Fibroblast of the conjunctiva (primary cell): ENCODE measurements at regions not wholly inside any gene's neighbourhood (a gene's known extent, or its start where the extent isn't known, plus 50 kb on each side); places are given as distances from the start of the nearest gene placed in this dataset.
"Not testable (repeated sequence)": the region's sequence is repeated elsewhere in the genome, so short reads cannot be mapped to it uniquely, and the experiment has no call there.

Experiments
- DNase-seq: peaks from one replicate; pipeline ENCODE4 v3.0.0-alpha.2; 2010; ENCODE audit warnings: low read depth

GRCh38 chr9:31243386-31243785 is 1141.1 kb upstream of the ACO1 start:
- DNase-seq: no peak

DNA sequence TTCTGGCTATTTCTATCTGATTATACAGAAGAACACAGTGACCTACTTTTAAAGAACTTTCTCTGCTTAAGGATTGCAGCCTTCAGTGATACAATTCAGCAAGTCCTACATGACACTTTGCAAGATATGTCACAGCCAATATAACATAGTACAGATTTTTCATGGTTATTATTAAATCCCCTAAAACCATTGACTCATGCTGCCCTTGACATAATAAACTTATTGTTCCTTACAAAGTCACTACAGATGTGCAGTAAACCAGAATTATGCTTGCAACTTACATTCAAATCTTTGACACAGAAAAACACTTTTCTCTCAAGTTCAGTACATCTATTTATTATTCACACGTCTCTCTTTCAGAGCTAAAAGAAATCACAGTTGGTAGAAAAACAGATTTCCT is 1136.3 kb upstream of the ACO1 start:
- no peak for DNase-seq

- no peak for DNase-seq
These were observed 1133.1 kb upstream of the ACO1 start for GRCh38 chr9:31251386-31251785.

DNA sequence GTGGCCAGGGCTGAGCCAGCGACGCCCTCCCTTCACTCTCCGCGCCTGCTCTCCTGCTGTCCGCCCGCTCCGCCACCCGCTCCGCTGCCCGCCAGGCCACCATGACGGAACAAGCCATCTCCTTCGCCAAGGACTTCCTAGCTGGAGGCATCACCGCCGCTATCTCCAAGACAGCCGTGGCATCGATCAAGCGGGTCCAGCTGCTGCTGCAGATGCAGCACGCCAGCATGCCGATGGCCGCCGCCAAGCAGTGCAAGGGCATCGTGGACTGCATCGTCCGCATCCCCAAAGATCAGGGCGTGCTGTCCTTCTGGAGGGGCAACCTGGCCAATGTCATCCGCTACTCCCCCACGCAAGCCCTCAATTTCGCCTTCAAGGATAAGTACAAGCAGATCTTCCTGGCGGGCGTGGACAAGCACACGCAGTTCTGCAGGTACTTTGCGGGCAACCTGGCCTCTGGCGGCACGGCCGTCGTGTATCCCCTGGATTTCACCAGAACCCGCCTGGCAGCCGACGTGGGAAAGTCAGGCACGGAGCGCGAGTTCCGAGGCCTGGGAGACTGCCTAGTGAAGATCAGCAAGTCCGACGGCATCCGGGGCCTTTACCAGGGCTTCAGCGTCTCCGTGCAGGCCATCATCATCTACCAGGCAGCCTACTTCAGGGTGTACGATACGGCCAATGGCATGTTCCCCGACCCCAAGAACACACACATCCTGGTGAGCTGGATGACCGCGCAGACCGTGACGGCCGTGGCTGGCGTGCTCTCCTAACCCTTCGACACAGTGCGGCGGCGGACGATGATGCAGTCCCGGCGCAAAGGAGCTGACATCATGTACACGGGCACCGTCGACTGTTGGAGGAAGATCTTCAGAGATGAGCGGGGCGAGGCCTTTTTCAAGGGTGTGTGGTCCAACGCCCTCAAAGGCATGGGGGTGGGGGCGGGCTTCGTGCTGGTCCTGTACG is 1130.4 kb upstream of the ACO1 start:
- no peak for DNase-seq

DNA sequence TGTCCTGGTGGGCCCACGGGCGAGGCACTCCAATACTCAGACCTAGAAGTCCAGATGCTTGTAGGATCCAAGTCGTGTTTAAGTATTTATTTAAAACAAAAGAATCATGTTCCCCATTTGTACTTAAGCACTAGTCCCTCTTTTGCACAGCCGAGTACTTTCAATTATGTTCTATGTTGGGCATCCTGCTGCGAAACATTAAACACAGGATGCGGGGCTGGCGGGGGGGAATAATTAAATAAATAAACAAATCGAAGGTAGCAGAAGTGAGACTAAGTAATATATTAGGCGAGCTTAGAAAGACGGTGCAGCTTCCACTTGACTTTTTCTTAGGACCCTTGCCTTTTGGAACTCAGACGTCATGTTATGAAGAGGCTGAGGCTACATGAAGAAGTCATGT is 1129.2 kb upstream of the ACO1 start:
- no peak for DNase-seq

GRCh38 chr9:31259824-31260223 is 1124.6 kb upstream of the ACO1 start:
- no peak for DNase-seq

- no peak for DNase-seq
These were observed 1111.8 kb upstream of the ACO1 start for GRCh38 chr9:31272456-31273295.

- DNase-seq: no peak
These were observed 1109.0 kb upstream of the ACO1 start for GRCh38 chr9:31275419-31275818.

DNA sequence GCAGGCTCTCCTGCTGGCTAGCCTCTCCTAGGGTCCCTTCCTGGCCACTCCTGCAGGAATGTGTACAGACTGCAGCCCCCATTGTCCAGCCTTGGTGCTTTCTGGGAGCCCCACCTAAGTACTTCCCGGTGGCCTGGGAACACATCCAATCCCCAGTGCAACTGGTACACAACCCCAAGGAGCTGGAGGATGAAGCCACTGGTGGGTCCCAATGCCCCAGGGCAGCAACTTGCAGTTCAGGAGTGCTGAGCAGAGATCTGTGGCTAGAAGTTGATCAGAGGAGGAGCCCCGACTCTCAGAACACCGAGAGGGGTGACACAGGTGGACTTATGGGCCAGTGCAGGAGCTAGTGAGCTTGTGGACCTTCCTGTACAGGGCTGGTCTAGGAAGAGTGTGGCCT is 1093.7 kb upstream of the ACO1 start:
- DNase-seq: no peak

- no peak for DNase-seq
These were observed 1081.6 kb upstream of the ACO1 start for GRCh38 chr9:31302620-31303418.

GRCh38 chr9:31304576-31304975 is 1079.9 kb upstream of the ACO1 start:
- DNase-seq: peak; percentile 40

DNA sequence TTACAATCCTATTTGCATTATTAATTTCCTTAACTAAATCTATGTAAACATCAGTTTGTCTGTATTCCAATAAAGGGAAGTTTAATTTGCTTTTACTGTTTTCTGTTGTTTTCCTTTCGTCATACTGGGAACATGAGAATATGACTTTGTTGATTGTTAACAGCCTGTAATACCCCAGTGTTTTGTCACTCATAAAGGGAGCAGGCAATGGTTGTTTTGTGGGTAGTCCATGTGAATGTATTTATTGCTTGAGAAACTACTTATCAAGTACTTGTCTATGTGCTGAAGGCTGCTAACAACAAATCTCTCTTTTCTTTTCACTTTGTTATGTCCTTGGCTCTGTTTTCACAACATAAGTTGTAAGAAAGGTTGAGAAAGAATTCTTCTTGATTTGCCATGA is 1070.2 kb upstream of the ACO1 start:
- DNase-seq: no peak

DNA sequence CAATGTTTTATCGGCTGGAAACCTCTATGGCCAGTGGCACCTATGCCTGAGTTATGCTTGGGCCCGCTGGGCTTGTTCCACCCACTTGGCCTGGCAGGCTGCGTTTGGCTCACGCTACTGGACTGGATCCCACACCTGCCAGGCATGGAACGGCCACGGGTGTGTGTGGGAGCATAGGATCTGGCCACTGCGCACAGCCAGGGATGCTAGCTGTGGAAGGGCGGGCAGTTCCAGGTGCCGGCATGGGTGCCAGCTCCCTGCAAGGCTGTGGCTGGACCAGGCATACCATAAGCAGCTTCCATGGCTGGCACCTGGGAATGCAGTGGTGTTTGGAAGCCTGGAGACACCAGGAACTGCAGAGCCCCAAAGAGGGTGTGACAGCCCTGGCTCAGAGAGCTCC is 1063.9 kb upstream of the ACO1 start:
- DNase-seq: no peak

- no peak for DNase-seq
These were observed 1063.2 kb upstream of the ACO1 start for GRCh38 chr9:31321256-31321655.

GRCh38 chr9:31321686-31322085 is 1062.8 kb upstream of the ACO1 start:
- no peak for DNase-seq

GRCh38 chr9:31323726-31324444 is 1060.6 kb upstream of the ACO1 start:
- DNase-seq: no peak

- no peak for DNase-seq
These were observed 1058.7 kb upstream of the ACO1 start for GRCh38 chr9:31325778-31326177.

GRCh38 chr9:31326883-31327282 is 1057.6 kb upstream of the ACO1 start:
- not testable (repeated sequence) for DNase-seq

DNA sequence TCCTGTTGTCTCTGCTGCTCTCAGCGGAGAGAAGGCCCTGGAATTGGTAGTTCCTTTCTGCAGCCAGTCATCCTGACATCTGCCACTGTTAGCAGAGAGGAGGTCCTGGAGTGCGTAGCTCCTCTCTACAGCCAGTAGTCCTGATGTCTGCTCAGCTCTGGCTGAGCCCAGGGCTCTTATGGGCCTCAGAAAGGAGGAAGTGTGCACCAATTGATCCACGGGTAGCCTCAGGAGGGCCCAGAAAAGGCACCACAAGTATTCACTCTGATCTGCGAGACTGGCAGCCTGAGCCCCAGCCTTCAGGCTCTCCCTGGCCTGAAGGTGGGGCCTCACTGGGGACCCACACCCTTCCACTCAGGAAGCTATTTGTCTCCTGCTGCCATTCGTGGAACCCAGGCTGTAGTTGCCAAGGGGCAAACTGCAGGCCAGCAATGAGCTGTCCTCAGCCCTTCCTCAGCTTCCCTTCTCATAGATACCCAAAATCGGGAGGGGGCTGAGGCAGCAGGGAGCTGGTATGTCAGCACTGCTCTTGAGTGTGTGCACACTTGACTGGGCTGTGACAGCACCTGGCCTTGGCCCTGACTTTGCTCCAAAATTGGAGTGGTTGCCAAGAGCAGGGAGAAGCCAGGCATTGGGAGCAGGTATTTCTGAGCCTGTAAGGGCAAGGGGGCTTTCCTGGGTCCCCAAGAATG is 1049.5 kb upstream of the ACO1 start:
- no peak for DNase-seq

DNA sequence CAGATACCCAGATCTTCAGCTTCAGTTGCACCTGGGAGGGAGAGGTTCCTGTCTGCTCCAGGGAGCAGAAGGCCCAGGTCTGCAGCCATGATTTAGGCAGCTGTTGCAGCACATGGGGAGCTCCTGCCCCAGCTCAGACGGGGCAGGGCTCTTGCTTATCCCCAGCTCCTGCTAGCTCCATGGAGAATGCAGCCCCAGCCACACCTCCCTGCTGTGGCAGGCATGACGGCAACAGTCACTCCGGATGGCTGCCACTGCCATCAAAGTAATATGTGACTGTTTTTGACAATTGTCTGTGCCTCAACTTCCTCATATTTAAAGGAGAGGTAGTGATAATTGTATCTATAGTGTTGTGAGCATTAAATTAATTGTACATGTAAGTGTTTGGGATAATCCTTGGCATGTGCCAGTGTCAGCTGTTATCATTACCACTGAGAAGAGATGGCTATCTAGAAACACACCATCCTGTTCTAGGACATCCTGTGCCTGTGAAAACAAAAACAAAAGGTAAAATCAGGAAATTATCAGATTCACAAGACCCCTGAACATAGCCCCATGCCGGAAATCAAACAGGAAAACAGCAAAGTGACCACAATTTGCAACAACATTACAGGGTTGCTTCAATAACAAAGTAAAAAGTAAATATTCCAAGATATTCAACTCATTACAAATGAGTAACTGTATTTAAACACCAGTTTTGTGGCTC is 1048.8 kb upstream of the ACO1 start:
- DNase-seq: no peak
